GM12878 (cell line): ENCODE measurements at regions not wholly inside any gene's neighbourhood (a gene's known extent, or its start where the extent isn't known, plus 50 kb on each side); places are given as distances from the start of the nearest gene placed in this dataset.

Source experiments
- ATAC-seq: fragments of 200-7000 bp; cut with Tn5 transposase; 3 replicates; pipeline ENCODE4 v1.9.1; 2020; ENCODE audit warnings: mild to moderate bottlenecking, moderate library complexity
- BruUV-seq: library from RNA; stranded (reverse); fragments of 400-500 nt; replicated peaks from 2 replicates; lab custom pipeline; 2021; lab: Mats Ljungman, UMichigan
- CTCF ChIA-PET: fragments of 300-600 bp; sonication (Branson Sonifier 250); formaldehyde crosslinking; extraction: SDS; loops from one replicate; lab custom pipeline; 2021; ENCODE audit warnings: inconsistent platforms; lab: Yijun Ruan, JAX
- POLR2A ChIA-PET: fragments of 350-600 bp; formaldehyde crosslinking; extraction: SDS; loops from one replicate; lab custom pipeline; 2021; ENCODE audit warnings: inconsistent platforms; lab: Charles Lee
- RAD21 ChIA-PET: fragments of 300-600 bp; sonication (Branson Sonifier 250); formaldehyde crosslinking; loops from one replicate; lab custom pipeline; 2023; ENCODE audit warnings: antibody characterized with exemption; ENCODE audit not compliant: unreplicated experiment; lab: Charles Lee
- SMC1A ChIA-PET: fragments of 300-600 bp; sonication (Branson Sonifier 250); formaldehyde crosslinking; loops from one replicate; lab custom pipeline; 2023; ENCODE audit not compliant: unreplicated experiment, uncharacterized antibody; lab: Charles Lee
- DNase-seq: peaks from one replicate; pipeline ENCODE4 v3.0.0-alpha.2; 2011; ENCODE audit warnings: low read depth, low spot score
- FAIRE-seq: peaks from 3 replicates; lab custom pipeline; 2011; peaks lifted over from hg19 to GRCh38; lab: Jason Lieb, UNC
- H2AFZ ChIP-seq: 2 replicates; pipeline ENCODE4 v1.6.0; 2011; ENCODE audit warnings: low read depth, low read length, control low read depth; ENCODE audit not compliant: control insufficient read depth
- H3K27ac ChIP-seq: 2 replicates; pipeline ENCODE4 v1.5.1; 2011; ENCODE audit warnings: control low read depth; ENCODE audit not compliant: control insufficient read depth, insufficient read depth
- H3K27me3 ChIP-seq, 2 experiments: replicated peaks in 1 of 2; 2 replicates each; pipeline versions ENCODE4 v1.6.0 to v1.6.1; 2011; ENCODE audit warnings: low read length in 1 of 2; ENCODE audit not compliant: control insufficient read depth in 2 of 2, insufficient read depth in 2 of 2
- H3K36me3 ChIP-seq, 2 experiments: 2 replicates each; pipeline ENCODE4 v1.5.1; 2011; ENCODE audit warnings: low read length in 1 of 2; ENCODE audit not compliant: control insufficient read depth in 2 of 2, insufficient read depth in 2 of 2
- H3K4me1 ChIP-seq: 2 replicates; pipeline ENCODE4 v1.6.1; 2011; ENCODE audit warnings: mild to moderate bottlenecking, low read length, moderate library complexity, mixed read lengths; ENCODE audit not compliant: control insufficient read depth, insufficient read depth
- H3K4me2 ChIP-seq: 2 replicates; pipeline ENCODE4 v1.6.0; 2011; ENCODE audit warnings: control low read depth; ENCODE audit not compliant: control insufficient read depth, insufficient read depth
- H3K4me3 ChIP-seq: fragments of 200-600 bp; sonication (generic); 2 replicates; pipeline ENCODE4 v1.5.1; 2016
- H3K79me2 ChIP-seq: 2 replicates; pipeline ENCODE4 v1.6.0; 2011; ENCODE audit warnings: low read length; ENCODE audit not compliant: control insufficient read depth, insufficient read depth
- H3K9ac ChIP-seq: 2 replicates; pipeline ENCODE4 v1.8.0; 2011; ENCODE audit warnings: low read length, control low read depth, mixed read lengths; ENCODE audit not compliant: control insufficient read depth, insufficient read depth
- H3K9me3 ChIP-seq: replicated peaks from 3 replicates; pipeline ENCODE4 v1.5.1; 2011; ENCODE audit warnings: mild to moderate bottlenecking, low read length; ENCODE audit not compliant: control insufficient read depth, insufficient read depth
- H4K20me1 ChIP-seq: 2 replicates; pipeline ENCODE4 v1.6.0; 2011; ENCODE audit not compliant: control insufficient read depth, insufficient read depth
- ATF7 ChIP-seq: fragments of 450-650 bp; IDR thresholded peaks from 2 replicates; pipeline ENCODE4 v1.6.1; 2016; ENCODE audit warnings: low read depth, mild to moderate bottlenecking
- BACH1 ChIP-seq: fragments of 450-650 bp; IDR thresholded peaks from 2 replicates; pipeline ENCODE4 v1.6.1; 2017; ENCODE audit warnings: mild to moderate bottlenecking, borderline replicate concordance
- BHLHE40 ChIP-seq, 2 experiments: fragments of 450-650 bp in 1 of 2; IDR thresholded peaks; 2 replicates each; pipeline ENCODE4 v1.6.1; 2011 to 2017; ENCODE audit warnings: low read depth in 2 of 2, borderline replicate concordance in 1 of 2, improper control_type of control experiment in 1 of 2, low read length in 1 of 2, mild to moderate bottlenecking in 1 of 2
- BRCA1 ChIP-seq: IDR thresholded peaks from 2 replicates; pipeline ENCODE4 v1.6.1; 2011; ENCODE audit warnings: low read depth, low read length, improper control_type of control experiment
- FOXM1 ChIP-seq: IDR thresholded peaks from 2 replicates; pipeline ENCODE4 v1.6.1; 2012; ENCODE audit warnings: low read depth, mild to moderate bottlenecking, inconsistent platforms, low read length, moderate library complexity
- HDGF ChIP-seq: fragments of 450-650 bp; IDR thresholded peaks from 2 replicates; pipeline ENCODE4 v1.6.1; 2016; ENCODE audit warnings: antibody characterized with exemption
- IRF4 ChIP-seq: IDR thresholded peaks from 2 replicates; pipeline ENCODE4 v1.6.1; 2011; ENCODE audit warnings: low read depth, low read length
- NBN ChIP-seq: fragments of 450-650 bp; IDR thresholded peaks from 2 replicates; pipeline ENCODE4 v1.6.1; 2016
- NFIC ChIP-seq: IDR thresholded peaks from 2 replicates; pipeline ENCODE4 v1.6.1; 2012; ENCODE audit warnings: low read depth, mild to moderate bottlenecking, inconsistent platforms, low read length, moderate library complexity
- NRF1 ChIP-seq: conservative IDR thresholded peaks from 2 replicates; pipeline ENCODE4 v1.6.1; 2011; ENCODE audit warnings: mild to moderate bottlenecking, low read depth, low read length, improper control_type of control experiment
- PBX3 ChIP-seq: IDR thresholded peaks from 2 replicates; pipeline ENCODE4 v1.6.1; 2011; ENCODE audit warnings: mild to moderate bottlenecking, low read depth, low read length, moderate library complexity; ENCODE audit not compliant: insufficient replicate concordance
- PML ChIP-seq: IDR thresholded peaks from 2 replicates; pipeline ENCODE4 v1.6.1; 2012; ENCODE audit warnings: low read length, inconsistent platforms
- POLR2AphosphoS2 ChIP-seq: IDR thresholded peaks from 2 replicates; pipeline ENCODE4 v1.6.1; 2011; ENCODE audit warnings: low read depth, mild to moderate bottlenecking, low read length, improper control_type of control experiment, moderate library complexity
- SKIL ChIP-seq: fragments of 450-650 bp; IDR thresholded peaks from 2 replicates; pipeline ENCODE4 v1.6.1; 2017; ENCODE audit warnings: mild to moderate bottlenecking, low read depth, inconsistent platforms; ENCODE audit not compliant: poor library complexity, severe bottlenecking
- SPI1 ChIP-seq: IDR thresholded peaks from 2 replicates; pipeline ENCODE4 v1.6.1; 2011; ENCODE audit warnings: low read depth, mild to moderate bottlenecking, low read length, moderate library complexity, borderline replicate concordance; ENCODE audit not compliant: insufficient read depth
- SREBF1 ChIP-seq: IDR thresholded peaks from 2 replicates; pipeline ENCODE4 v1.6.1; 2012; ENCODE audit warnings: mild to moderate bottlenecking, low read length
- STAT3 ChIP-seq: IDR thresholded peaks from 2 replicates; pipeline ENCODE4 v1.6.1; 2011; ENCODE audit warnings: low read depth, low read length, improper control_type of control experiment
- TCF12 ChIP-seq: IDR thresholded peaks from 2 replicates; pipeline ENCODE4 v1.6.1; 2011; ENCODE audit warnings: low read depth, mild to moderate bottlenecking, low read length
- ZNF217 ChIP-seq: fragments of 450-650 bp; IDR thresholded peaks from 2 replicates; pipeline ENCODE4 v1.6.1; 2017; ENCODE audit warnings: antibody characterized with exemption, mild to moderate bottlenecking
- ZNF274 ChIP-seq: IDR thresholded peaks from one replicate; pipeline ENCODE4 v1.8.0; 2011; ENCODE audit not compliant: insufficient read length, insufficient read depth
- WGBS: methylation state at CpG from one replicate; pipeline ENCODE4 v1.1.6; 2016; ENCODE audit warnings: low lambda C conversion rate; ENCODE audit not compliant: insufficient replicate concordance, insufficient coverage; ENCODE audit errors: missing lambda C conversion rate; 5-methylcytosine and 5-hydroxymethylcytosine counted together
- in situ Hi-C: fragments of 300-500 bp; cut with MboI; formaldehyde crosslinking; loops from 9 replicates; pipeline ENCODE4 v1.14.3; 2018; ENCODE audit warnings: mixed read lengths
- intact Hi-C: fragments of 100-400 bp; cut with micrococcal nuclease; formaldehyde crosslinking; loops from one replicate; pipeline ENCODE4 v1.14.2; 2022; ENCODE audit not compliant: unreplicated experiment

DNA sequence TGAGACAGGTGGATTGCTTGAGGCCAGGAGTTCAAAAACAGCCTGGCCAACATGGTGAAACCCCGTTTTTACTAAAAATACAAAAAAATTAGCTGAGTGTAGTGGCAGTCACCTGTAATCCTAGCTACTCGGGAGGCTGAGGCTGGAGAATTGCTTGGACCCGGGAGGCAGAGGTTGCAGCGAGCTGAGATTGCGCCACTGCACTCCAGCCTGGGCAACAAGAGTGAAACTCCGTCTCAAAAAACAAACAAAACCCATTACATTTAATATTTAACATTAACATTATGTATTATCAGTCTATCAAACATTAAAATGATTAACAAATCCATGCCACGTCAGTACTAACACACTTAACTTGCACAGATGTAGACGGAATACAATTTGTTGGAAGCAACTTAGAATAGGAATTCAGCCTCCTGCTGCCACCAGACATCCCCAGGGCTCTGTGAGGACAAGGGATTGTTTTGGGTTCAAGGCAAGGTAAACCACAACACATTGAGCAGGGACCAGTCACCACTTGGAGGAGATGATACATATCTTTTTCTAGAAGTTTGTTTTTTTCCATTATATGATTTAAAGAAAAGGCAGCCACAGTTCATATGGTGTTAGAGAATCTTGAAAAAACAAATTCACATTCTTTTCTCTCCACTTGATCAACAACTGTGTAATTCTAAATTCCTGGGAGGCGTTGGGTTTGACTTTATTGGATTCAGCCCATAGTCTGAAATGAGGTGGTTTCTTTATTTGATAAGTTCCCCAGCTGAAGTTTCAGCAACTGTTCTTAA, 104.1 kb upstream of the BASP1 start:
- DNase-seq (no peak), FAIRE-seq (no peak)

GRCh38 chr5:17114233-17114632, 103.2 kb upstream of the BASP1 start:
- in situ Hi-C loops: no loop called here
- ATAC-seq (no peak), DNase-seq (no peak), FAIRE-seq (no peak)
- Histone ChIP-seq H3K4me1 (no peaks in the 10 kb centered on the region), H3K4me3 (no peak overlapping the region), H3K4me2 (no peak overlapping the region), H3K36me3 (no peaks in the 10 kb centered on the region), H3K27me3 (no peaks in the 10 kb centered on the region), H2AFZ (no peak overlapping the region), H4K20me1 (no peaks in the 10 kb centered on the region), H3K9ac (no peak overlapping the region), H3K9me3 (no peaks in the 10 kb centered on the region), H3K79me2 (no peaks in the 10 kb centered on the region), H3K27ac (no peak overlapping the region)
- POLR2A ChIA-PET: no interaction called here
- 36% methylated on average over 6 of the region's 6 CpGs for WGBS
- RAD21 ChIA-PET: no interaction called here
- BruUV-seq: no TSS peak
- SMC1A ChIA-PET: no interaction called here
- intact Hi-C loops: no loop called here
- CTCF ChIA-PET: interaction anchor here (0.8 to 1.4 kb wide), 2 partner anchors 15 to 17 kb away, joined by 3 to 4 read pairs; no protein-coding TSS in a partner anchor
- TF ChIP-seq PML (no peak), ZNF217 (no peak), STAT3 (no peak), PBX3 (no peak), SREBF1 (no peak), BRCA1 (no peak), SPI1 (no peak), FOXM1 (no peak), NBN (no peak), SKIL (no peak), NFIC (no peak), HDGF (no peak)

More for the DNA sequence above, 104.1 kb upstream of the BASP1 start:
- Histone ChIP-seq H2AFZ (no peak overlapping the region), H3K27ac (no peak overlapping the region), H3K27me3 (no peaks in the 10 kb centered on the region), H3K36me3 (no peaks in the 10 kb centered on the region), H3K4me1 (no peaks in the 10 kb centered on the region), H4K20me1 (no peaks in the 10 kb centered on the region), H3K4me2 (no peak overlapping the region), H3K4me3 (no peak overlapping the region), H3K9ac (no peak overlapping the region), H3K79me2 (no peaks in the 10 kb centered on the region), H3K9me3 (no peaks in the 10 kb centered on the region)
- ChIA-PET POLR2A (no interaction called here), CTCF (interaction anchor here (2.4 kb wide), 1 partner anchor 19 kb away, joined by 12 read pairs; no protein-coding TSS in a partner anchor), SMC1A (interaction anchor here (1.1 kb wide), 1 partner anchor 11 kb away, joined by 4 read pairs; no protein-coding TSS in a partner anchor), RAD21 (no interaction called here)
- intact Hi-C loops (no loop called here), in situ Hi-C loops (no loop called here)
- BruUV-seq: no TSS peak
- TF ChIP-seq POLR2AphosphoS2: no peak
- no peak for TF ChIP-seq IRF4
- TF ChIP-seq ZNF274: no peak
- no peak for TF ChIP-seq ATF7
- no peak for TF ChIP-seq TCF12
- no peak for TF ChIP-seq BHLHE40 (IDR thresholded peaks at IDR 0.05; ENCODE audit: borderline replicate concordance in 1 of 2, low read depth in 2 of 2, low read length in 1 of 2)
- TF ChIP-seq NRF1: no peak
- no peak for TF ChIP-seq BACH1
- 17% methylated on average over 9 of the region's 9 CpGs for WGBS
- ATAC-seq: no peak
